NCI-H2227 (cell line): ENCODE measurements at regions not wholly inside any gene's neighbourhood (a gene's known extent, or its start where the extent isn't known, plus 50 kb on each side); places are given as distances from the start of the nearest gene placed in this dataset.

Experiments
- DNase-seq: peaks from one replicate; lab custom pipeline; 2025; ENCODE audit not compliant: unreplicated experiment; lab: John Stamatoyannopoulos, UW

- no peak for DNase-seq
These were observed 199.2 kb downstream of the ACTL7B start for GRCh38 chr9:108656566-108656965.

GRCh38 chr9:108655818-108656217 is 200.0 kb downstream of the ACTL7B start:
- DNase-seq: no peak

- DNase-seq: no peak
These were observed 201.2 kb downstream of the ACTL7B start for GRCh38 chr9:108654566-108654965.

GRCh38 chr9:108652851-108653250 is 202.9 kb downstream of the ACTL7B start:
- DNase-seq: no peak

GRCh38 chr9:108650826-108651225 is 205.0 kb downstream of the ACTL7B start:
- DNase-seq: no peak

- DNase-seq: no peak
These were observed 210.3 kb downstream of the ACTL7B start for GRCh38 chr9:108645520-108645919.

- DNase-seq: no peak
These were observed 211.9 kb downstream of the ACTL7B start for GRCh38 chr9:108643731-108644510.

GRCh38 chr9:108642871-108643270 is 212.9 kb downstream of the ACTL7B start:
- no peak for DNase-seq

- no peak for DNase-seq
These were observed 215.6 kb downstream of the ACTL7B start for GRCh38 chr9:108640230-108640629.

GRCh38 chr9:108639696-108640095 is 216.1 kb downstream of the ACTL7B start:
- no peak for DNase-seq

GRCh38 chr9:108639091-108639490 is 216.7 kb downstream of the ACTL7B start:
- no peak for DNase-seq

- DNase-seq: no peak
These were observed 218.4 kb downstream of the ACTL7B start for GRCh38 chr9:108637340-108637739.

GRCh38 chr9:108636013-108636412 is 219.8 kb downstream of the ACTL7B start:
- no peak for DNase-seq

GRCh38 chr9:108634672-108635462 is 220.9 kb downstream of the ACTL7B start:
- no peak for DNase-seq

- no peak for DNase-seq
These were observed 221.6 kb downstream of the ACTL7B start for GRCh38 chr9:108634204-108634603.

- DNase-seq: no peak
These were observed 224.1 kb downstream of the ACTL7B start for GRCh38 chr9:108631496-108632285.

GRCh38 chr9:108628316-108628715 is 227.5 kb downstream of the ACTL7B start:
- DNase-seq: no peak

GRCh38 chr9:108626743-108627142 is 229.0 kb downstream of the ACTL7B start:
- no peak for DNase-seq

GRCh38 chr9:108621991-108622855 is 233.6 kb downstream of the ACTL7B start:
- DNase-seq: no peak

- DNase-seq: no peak
These were observed 235.0 kb downstream of the ACTL7B start for GRCh38 chr9:108620767-108621166.
